HG02623 (cell line): ENCODE measurements at regions not wholly inside any gene's neighbourhood (a gene's known extent, or its start where the extent isn't known, plus 50 kb on each side); places are given as distances from the start of the nearest gene placed in this dataset.
"Not testable (repeated sequence)": the region's sequence is repeated elsewhere in the genome, so short reads cannot be mapped to it uniquely, and the experiment has no call there.

ENCODE experiments used
- ATAC-seq: cut with Tn5 transposase; IDR thresholded peaks from one replicate; pipeline ENCODE4 v1.9.1; 2021; ENCODE audit warnings: moderate library complexity; ENCODE audit not compliant: unreplicated experiment

DNA sequence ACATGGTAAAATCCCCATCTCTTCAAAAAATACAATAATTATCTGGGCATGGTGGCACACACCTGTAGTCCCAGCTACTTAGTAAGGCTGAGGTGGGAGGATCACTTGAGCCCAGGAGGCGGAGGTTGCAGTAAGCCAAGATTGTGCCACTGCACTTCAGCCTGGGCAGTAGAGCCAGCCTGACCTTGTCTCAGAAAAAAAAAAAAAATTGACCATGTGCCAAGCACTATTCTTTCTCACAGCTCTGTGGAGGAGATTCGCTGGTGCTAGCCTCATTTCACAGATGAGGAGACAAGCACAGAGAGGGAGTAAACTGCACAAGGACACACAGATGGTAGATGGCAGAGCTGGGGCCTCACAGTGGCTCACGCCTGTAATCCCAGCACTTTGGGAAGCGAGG is 131.8 kb upstream of the JARID2 start:
- ATAC-seq, result no peak

DNA sequence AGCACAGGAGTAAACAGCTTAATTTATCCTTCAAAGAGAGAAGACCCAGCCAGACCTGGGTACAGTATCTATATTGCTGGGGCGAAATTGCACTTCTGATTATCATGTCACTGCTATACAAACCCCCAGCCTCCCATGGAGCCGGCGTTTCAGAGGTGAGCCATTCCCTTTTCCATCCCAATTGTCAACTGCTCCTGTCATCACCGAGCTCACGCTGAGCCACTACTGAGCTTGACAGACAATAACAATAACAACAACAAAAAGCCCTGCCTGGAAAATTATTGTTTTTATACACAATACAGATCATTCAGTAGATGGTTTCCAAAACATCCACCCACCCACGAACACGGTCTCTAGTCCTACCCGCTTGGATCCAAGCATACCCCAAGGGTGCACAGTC is 129.0 kb upstream of the JARID2 start:
- no peak for ATAC-seq

GRCh38 chr6:15121443-15121842 is 124.4 kb upstream of the JARID2 start:
- no peak for ATAC-seq

- no peak for ATAC-seq
Observed at GRCh38 chr6:15121977-15122550, 123.8 kb upstream of the JARID2 start.

GRCh38 chr6:15129887-15130286 is 116.0 kb upstream of the JARID2 start:
- no peak for ATAC-seq

- no peak for ATAC-seq
Observed at GRCh38 chr6:15131234-15131633, 114.6 kb upstream of the JARID2 start.

DNA sequence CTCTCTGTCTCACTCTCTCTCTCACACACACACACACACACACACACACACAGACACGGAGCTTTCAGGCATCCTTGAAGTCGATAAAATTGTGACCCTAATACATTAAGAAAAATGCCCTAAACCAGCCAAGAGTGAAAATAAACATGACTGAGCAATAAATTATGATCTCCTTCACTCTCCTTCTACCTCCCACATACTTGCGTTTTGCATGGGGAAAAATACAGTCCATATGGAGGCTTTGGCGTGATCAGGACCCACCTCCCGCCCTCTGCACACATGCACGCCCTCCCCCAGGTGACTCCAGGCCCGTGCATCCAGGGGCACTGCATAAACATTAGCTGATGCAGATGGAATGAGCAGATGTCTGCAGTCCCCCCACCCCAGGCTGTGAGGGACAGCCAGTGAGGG is 114.2 kb upstream of the JARID2 start:
- no peak for ATAC-seq

DNA sequence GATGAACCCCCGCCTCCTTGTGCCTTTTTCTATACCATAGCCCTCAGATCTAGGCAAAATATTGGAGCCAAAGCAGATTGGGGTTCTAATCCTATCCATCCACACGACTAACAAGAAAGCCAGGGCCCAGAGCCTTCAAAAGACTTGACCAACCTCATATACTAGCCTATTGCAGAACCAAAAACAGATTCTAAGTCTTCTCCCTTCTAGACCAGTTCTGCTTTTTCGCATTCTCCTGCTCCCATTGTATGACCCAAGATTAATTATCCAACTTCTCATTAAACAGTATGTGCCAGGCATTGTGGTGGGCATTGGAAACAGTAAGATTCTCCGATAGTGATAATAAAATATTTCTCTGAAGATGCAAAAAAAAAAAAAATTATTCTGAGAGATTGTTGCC is 113.7 kb upstream of the JARID2 start:
- no peak for ATAC-seq

- no peak for ATAC-seq
Observed at GRCh38 chr6:15132854-15133670, 112.8 kb upstream of the JARID2 start.

- ATAC-seq, result no peak
Observed at GRCh38 chr6:15137086-15137485, 108.8 kb upstream of the JARID2 start.

GRCh38 chr6:15143086-15143485 is 102.8 kb upstream of the JARID2 start:
- no peak for ATAC-seq

DNA sequence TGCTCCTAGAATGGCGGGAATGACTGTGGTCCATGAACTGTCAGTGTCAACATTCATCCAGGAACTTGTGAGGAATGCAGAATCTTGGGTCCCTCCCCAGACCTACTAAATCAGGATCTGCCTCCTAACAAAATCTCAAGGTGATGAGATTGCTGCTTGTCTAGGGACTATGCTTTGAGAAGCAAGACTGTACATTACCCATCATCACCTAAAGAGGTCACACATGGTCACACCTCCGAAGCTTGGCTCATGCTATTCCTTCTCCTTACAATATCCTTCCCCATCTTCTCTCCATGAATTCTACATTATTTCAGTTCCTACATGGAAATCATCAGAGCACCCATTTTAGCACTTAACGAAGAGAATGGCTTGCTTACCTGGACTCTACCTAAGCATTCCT is 102.3 kb upstream of the JARID2 start:
- ATAC-seq, result no peak

GRCh38 chr6:15145821-15146220 is 100.0 kb upstream of the JARID2 start:
- ATAC-seq, result no peak

DNA sequence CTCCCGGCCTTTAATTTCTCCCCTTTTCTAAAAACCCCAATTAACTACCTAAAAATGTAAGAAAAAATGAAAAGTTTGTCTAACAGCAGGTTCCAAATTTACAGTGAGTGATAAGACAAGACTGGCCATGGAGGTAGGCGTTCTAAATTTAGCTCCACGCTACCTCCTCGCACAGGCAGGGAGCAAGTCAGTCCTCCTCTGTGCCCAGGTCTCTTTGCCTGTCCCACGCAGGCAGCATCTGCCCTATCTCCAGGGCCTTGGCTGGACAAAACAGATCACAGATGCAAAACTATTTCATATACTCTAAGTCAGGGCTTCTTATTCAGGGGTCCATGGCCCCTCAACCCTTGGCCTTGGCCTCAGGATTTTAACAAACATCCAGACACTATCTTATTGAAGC is 98.0 kb upstream of the JARID2 start:
- ATAC-seq, result no peak

GRCh38 chr6:15148356-15148946 is 97.4 kb upstream of the JARID2 start:
- ATAC-seq, result no peak

GRCh38 chr6:15150207-15150606 is 95.7 kb upstream of the JARID2 start:
- ATAC-seq, result no peak

GRCh38 chr6:15152700-15153099 is 93.2 kb upstream of the JARID2 start:
- ATAC-seq, result no peak

- no peak for ATAC-seq
Observed at GRCh38 chr6:15153191-15153590, 92.7 kb upstream of the JARID2 start.

- ATAC-seq, result no peak
Observed at GRCh38 chr6:15157479-15157878, 88.4 kb upstream of the JARID2 start.

DNA sequence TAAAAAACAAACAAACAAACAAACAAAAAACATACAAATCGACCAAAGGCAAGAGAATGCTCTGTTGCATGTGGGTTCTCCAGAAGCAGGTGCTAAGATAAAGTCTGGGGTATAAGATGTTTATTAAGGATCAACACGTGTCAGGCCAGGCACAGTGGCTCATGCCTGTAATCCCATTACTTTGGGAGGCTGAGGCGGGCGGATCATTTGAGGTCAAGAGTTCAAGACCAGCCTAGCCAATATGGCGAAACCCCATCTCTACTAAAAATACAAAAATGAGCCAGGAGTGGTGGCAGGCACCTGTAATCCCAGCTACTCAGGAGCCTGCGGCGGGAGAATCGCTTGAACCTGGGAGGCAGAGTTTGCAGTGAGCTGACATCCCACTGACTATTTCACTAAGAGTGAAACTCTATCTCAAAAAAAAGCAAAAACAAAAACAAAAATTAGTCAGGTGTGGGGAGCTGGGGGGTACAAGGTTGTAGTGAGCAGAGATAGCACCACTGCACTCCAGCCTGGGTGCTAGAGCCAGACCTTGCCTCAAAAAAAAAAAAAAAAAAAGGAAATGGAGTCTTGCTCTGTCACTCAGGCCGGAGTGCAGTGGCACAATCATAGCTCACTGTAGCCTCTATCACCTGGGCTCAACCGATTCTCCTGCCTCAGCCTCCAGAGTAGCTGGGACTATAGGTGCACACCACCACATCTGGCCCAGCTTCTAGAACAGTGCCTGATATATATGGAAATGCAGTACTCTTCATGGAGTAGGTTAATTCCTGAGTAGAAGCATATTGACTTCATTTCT is 86.8 kb upstream of the JARID2 start:
- ATAC-seq, result no peak

DNA sequence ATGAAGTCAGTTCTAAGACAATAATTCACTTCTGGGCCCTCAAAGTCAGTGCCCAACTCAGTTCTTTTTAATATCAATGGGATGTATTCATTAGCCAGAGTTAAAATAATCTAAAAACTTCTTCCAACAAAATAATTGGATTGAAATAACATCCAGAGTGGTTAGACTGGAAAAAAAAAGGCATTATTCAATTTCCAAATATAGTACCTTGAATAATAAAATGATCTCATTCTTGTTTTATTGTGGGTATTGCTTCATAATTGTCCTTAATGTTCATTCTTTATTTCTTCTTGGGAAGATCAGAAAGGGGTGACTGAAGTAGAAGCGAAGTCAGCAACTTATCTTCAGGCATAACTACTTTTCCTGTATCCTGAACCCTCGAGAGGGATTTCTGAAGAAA is 85.1 kb upstream of the JARID2 start:
- ATAC-seq, result no peak

- ATAC-seq, result not testable (repeated sequence)
Observed at GRCh38 chr6:15164855-15165254, 81.0 kb upstream of the JARID2 start.
